Right lobe of liver (tissue), 6 donors: ENCODE measurements at regions not wholly inside any gene's neighbourhood (a gene's known extent, or its start where the extent isn't known, plus 50 kb on each side); places are given as distances from the start of the nearest gene placed in this dataset.

Source experiments
- ATAC-seq, 4 donors: fragments of 200-7000 bp; cut with Tn5 transposase; one replicate each; pipeline ENCODE4 v1.9.1; 2020; ENCODE audit warnings: mild to moderate bottlenecking in 4 of 4, moderate library complexity in 4 of 4
- DNase-seq, 3 donors: peaks; one replicate each; pipeline ENCODE4 v3.0.0-alpha.2; 2020
- H3K27ac ChIP-seq, 3 donors: fragments of 200-600 bp; one replicate each; pipeline ENCODE4 v1.8.0; 2022
- H3K27me3 ChIP-seq, 2 donors: fragments of 200-600 bp; one replicate each; pipeline ENCODE4 v1.8.0; 2022
- H3K36me3 ChIP-seq, 4 donors: fragments of 200-600 bp; sonication (generic) in 1 of 4; one replicate each; pipeline versions ENCODE4 v1.5.1 to v1.8.0; 2017 to 2022; ENCODE audit warnings: control low read depth in 1 of 4
- H3K4me1 ChIP-seq, 4 donors: fragments of 200-600 bp; sonication (generic) in 1 of 4; one replicate each; pipeline versions ENCODE4 v1.5.1 to v1.8.0; 2017 to 2022; ENCODE audit warnings: control low read depth in 1 of 4
- H3K4me3 ChIP-seq, 3 donors: fragments of 200-600 bp; one replicate each; pipeline ENCODE4 v1.8.0; 2022
- H3K9me3 ChIP-seq, 4 donors: fragments of 200-600 bp; sonication (generic) in 1 of 4; one replicate each; pipeline versions ENCODE4 v1.5.1 to v1.8.0; 2017 to 2022; ENCODE audit warnings: control low read depth in 1 of 4
- CTCF ChIP-seq, 4 donors: fragments of 200-600 bp in 3 of 4; fragments of 450-650 bp in 1 of 4; IDR thresholded peaks; one replicate each; pipeline versions ENCODE4 v1.5.1 to v1.8.0; 2016 to 2022; ENCODE audit warnings: antibody characterized with exemption in 4 of 4, mild to moderate bottlenecking in 2 of 4
- POLR2A ChIP-seq: fragments of 450-650 bp; IDR thresholded peaks from one replicate; pipeline ENCODE4 v1.6.1; 2017; ENCODE audit warnings: antibody characterized with exemption, mild to moderate bottlenecking
- WGBS: methylation state at CpG from one replicate; pipeline ENCODE4 v1.1.6; 2018; ENCODE audit warnings: low coverage, low lambda C conversion rate; ENCODE audit not compliant: insufficient coverage; ENCODE audit errors: missing lambda C conversion rate; 5-methylcytosine and 5-hydroxymethylcytosine counted together
- intact Hi-C, 2 donors: fragments of 100-400 bp; cut with DNase I; formaldehyde crosslinking; loops; one replicate each; pipeline versions ENCODE4 v1.11.2 to v1.14.1; 2022
- donor health status: DM: no; HTN: yes; CAD: no.
- donor health status: DM: no; HTN: no; CAD: no.
- donor health status: DM: no; HTN: no; CAD: no.
- donor health status: DM: no; HTN: yes; CAD: no.
- donor health status: DM: no; HTN: yes; CAD: no.

DNA sequence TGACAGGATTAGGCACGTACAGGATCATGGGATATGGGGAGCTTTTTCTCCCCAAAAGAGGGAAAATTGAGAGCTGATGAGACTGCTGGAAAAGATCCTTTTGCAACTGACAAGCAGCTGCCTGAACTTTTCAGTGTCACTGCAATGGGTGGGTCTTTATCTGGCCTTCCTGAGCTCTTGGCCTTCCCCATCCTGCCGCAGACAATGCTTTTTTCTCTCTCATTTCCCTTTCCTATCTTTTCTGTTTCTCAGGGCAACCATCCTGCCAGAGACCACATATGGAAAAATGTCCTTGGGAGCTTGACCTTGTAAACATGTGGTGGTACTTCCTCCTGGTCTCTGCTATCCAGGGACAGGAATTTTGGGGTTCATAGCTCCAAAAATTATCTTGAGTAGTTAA, 75.8 kb downstream of the CALM1 start:
- no peak overlapping the region for H3K4me3 ChIP-seq
- H3K27ac ChIP-seq, result no peak overlapping the region
- H3K27me3 ChIP-seq, result no peaks in the 10 kb centered on the region
- intact Hi-C loops, result no loop called here
- H3K4me1 ChIP-seq, result no peaks in the 10 kb centered on the region
- H3K9me3 ChIP-seq, result no peaks in the 10 kb centered on the region
- no peaks in the 10 kb centered on the region for H3K36me3 ChIP-seq
- WGBS, result 60% methylated on average over 2 of the region's 2 CpGs
- TF ChIP-seq CTCF (IDR thresholded peaks at IDR 0.05), result no peak
- no peak for TF ChIP-seq POLR2A
- DNase-seq (no peak), ATAC-seq (peak in 1 of 4 donors; percentile 46)
